DMS79 treated with DMSO at 0.1 percent for 48 hours (cell line): ENCODE measurements at regions not wholly inside any gene's neighbourhood (a gene's known extent, or its start where the extent isn't known, plus 50 kb on each side); places are given as distances from the start of the nearest gene placed in this dataset.
"Not testable (repeated sequence)": the region's sequence is repeated elsewhere in the genome, so short reads cannot be mapped to it uniquely, and the experiment has no call there.

Experiments used
- DNase-seq: peaks from one replicate; lab custom pipeline; 2025; lab: John Stamatoyannopoulos, UW

DNA sequence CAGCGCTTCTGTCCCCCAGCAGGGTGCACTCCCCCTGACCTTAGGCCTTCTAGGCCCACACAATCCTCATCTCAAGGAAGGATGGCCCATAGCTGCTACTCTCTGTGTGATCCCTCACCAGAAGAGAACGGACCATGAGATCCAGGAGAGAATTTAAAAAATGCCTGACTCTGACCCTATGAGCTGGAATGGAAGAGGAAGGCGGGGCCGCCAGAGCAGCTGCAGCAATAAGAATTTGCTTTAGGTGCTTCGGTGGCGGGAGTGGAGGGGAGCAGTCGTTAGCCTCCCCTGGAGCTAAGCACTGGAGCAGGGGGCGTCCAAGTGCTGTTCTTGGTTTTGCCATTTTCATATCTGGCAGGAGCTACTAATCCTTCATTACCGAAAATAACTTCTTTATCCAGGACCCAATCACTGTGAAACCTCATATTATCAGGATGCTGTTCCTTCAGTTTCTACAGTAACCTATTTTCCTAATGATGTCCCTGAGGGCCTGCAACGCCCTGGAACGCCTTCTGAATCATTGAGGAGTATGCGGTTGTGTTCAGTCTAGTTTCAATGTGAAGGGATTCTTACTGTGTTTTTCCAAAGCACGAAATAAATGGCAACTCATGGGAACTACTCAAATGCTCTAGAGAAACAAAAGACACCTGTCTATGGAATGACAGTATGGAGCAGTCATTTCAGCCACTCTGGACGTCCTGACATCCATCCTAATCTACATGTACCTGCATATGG, 105.1 kb upstream of the SIX2 start:
- no peak for DNase-seq

DNA sequence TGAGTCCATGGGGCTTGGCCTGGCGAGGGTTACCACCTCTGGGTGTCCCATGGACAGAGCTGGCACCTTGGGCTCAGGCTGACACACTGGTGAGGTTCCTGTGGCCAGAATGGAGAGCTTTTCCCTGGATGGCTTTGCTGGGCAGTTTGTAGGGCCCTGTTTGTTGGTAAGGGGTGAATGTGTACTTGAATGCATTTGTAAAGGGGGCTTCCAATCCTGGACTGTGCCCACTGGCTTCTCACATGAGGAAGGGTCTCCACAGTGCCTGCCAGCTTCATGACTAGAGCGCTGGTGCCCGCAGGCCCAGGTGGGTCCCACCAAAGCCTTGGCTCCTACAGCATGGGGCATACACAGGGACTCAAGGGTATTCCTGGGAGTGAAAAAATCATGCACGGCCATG, 103.5 kb upstream of the SIX2 start:
- no peak for DNase-seq

DNA sequence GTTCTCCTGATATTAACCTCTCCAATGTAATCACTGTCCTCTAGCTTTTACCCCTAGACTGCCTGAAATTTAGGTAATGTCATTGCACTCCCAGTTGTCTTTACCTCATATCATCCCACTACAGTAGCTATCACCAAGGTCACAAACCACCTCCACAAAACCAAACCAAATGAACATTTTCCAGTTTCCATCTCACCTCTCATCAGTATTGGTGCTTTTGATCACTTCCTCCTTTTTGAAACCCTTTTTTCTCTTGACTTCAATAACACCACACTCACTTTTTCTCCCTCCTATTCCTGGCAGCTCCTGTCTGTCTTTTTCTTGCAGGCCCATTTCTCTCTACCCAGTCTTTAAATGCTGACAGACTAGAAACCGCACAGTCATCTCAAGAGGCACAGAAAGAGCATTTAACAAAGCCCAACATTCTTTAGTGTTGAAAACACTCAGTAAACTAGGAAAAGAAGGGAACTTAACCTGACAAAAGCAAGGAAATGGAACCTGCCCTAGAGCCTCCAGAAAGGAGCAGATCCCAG, 95.9 kb upstream of the SIX2 start:
- no peak for DNase-seq

DNA sequence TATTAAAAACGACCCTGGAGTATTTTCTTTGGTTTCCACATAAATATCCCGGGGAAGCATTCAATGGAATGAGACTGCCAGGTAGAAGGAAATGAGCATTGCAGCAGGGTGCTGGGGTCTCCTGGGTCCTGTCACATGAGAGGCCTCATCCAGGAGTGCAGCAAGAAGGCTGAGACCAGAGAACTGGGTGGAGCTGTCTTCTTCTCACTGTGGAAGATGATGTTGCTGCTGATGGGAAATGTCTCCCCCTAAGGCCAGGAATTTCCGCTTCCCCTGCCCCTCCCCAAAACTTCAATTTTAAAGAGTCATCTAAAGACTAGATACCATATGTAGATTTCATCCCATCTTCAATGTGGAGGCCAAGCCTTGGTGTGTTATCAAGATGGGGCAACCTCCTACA, 95.2 kb upstream of the SIX2 start:
- DNase-seq: no peak

- DNase-seq: no peak
Observed at GRCh38 chr2:45103351-45104345, 94.4 kb upstream of the SIX2 start.

GRCh38 chr2:45102579-45103117, 93.4 kb upstream of the SIX2 start:
- no peak for DNase-seq

- DNase-seq: no peak
Observed at GRCh38 chr2:45102141-45102540, 92.9 kb upstream of the SIX2 start.

- DNase-seq: no peak
Observed at GRCh38 chr2:45096996-45097395, 87.7 kb upstream of the SIX2 start.

GRCh38 chr2:45096038-45096437, 86.8 kb upstream of the SIX2 start:
- DNase-seq: not testable (repeated sequence)

DNA sequence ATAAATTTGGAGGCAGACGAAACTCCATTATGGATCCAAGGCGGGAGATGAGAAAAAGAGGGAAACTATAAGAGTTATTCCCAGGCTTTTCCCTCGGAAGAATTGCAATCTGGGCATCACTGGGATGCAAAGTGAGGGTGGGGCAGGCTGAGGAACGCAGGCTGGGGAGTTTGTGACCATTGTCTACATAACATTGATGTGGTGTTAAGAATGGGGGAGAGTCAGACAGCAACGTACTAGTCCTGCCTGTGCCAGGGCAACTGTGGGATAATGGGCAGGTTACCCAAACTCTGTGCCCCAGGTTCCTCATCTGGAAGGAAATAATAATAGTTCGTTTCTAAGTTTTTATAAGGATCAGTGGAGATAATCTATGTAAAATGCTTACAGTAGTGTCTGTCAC, 84.4 kb upstream of the SIX2 start:
- DNase-seq: no peak

DNA sequence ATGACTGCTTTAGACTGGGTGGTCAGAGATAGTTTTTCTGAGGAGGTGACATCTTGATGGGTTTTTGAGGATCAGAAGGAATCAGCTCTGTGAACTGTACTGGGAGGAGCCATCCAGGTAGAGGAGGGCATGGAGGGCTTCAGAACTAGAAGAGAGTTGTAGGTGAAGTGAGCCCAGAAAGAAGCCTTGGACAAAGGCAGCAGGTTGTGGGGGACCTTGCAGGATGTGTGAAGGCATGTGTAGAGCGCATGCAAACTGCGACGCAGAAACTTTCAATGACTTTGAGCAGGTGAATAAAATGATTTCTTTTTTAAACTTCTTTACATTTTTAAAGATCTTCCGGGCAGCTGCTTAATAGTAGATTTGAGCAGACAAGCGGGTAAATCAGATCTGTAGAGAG, 83.9 kb upstream of the SIX2 start:
- no peak for DNase-seq

DNA sequence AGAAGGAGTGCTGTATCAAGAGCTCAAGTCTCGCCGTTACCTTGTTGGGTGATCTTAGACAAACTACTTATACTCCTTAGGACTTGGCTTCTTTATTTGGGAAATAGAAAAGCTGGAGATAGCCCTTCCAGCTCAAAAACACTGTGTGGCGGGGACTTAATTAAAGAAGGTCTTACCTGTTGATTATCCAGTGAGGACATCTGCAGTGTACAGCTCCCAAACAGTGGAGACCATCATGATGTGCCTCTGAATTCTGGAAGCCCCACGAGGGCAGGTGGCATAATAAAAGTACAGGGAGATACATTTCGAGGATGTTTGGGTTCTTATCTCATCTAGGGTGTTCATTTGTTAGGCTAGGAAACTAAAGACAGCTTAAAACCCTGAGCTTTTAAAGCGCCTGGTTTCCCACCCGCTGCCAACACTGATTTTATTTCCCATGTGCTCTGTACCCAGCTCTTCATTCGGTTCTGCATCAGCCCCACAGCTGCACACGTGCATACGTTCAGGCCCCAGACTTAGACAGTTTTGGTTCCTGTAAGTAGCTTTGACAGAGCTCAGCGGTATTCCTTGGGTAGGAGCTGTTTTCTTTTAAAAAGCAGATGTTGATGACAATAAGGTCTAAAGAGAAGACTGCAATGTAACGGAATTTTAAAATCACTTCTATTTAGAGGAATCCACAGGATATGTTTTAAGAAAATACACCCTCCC, 80.5 kb upstream of the SIX2 start:
- DNase-seq: no peak

GRCh38 chr2:45085487-45085886, 76.2 kb upstream of the SIX2 start:
- DNase-seq: no peak

GRCh38 chr2:45084361-45085020, 75.2 kb upstream of the SIX2 start:
- no peak for DNase-seq

GRCh38 chr2:45083175-45083574, 73.9 kb upstream of the SIX2 start:
- DNase-seq: no peak

DNA sequence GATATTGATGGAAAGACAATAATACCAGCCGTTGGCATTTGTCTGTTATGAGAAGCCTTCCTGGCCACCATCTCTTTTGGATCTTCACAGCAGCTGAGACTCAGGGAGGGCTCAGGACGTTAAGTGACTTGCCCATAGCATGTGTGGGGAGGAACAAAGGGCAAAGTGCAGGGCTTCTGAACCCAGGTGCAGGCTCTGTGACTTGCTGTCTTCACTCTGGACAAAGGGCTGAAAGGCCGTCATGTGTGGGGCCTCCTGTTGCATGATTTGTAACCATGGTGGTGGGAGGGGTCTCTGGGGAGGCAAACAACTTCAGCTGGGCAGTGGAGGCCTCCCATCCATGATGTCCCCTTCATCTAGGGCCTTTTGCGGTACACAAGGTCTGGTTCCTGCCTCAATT, 65.5 kb upstream of the SIX2 start:
- no peak for DNase-seq

- DNase-seq: no peak
Observed at GRCh38 chr2:45072862-45073237, 63.6 kb upstream of the SIX2 start.

GRCh38 chr2:45072064-45072861, 63.0 kb upstream of the SIX2 start:
- DNase-seq: no peak

DNA sequence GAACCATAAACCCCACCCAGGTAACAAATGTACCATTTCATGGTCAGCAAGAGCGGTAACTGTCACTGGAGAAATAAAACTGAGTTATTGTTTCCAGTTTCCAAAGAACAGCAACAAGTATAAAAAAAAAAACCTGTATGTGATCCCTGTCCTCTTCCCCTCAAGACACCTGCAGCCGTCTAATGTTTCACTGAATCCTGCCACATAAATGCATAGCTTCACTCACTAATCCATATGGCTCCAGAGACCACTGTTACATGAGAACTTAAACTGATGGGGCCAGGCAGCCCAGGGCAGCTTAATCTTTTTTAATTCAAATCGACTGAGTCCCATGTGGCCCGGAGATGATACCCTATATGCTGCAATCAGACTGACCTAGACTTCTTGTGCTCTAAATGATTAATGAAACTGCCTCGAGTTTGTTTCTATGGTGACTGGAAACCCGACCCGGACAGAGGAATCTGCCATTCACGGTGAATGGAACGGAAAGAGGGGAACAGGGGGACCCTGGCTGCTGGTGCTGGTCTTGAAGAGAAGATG, 60.9 kb upstream of the SIX2 start:
- DNase-seq: no peak

DNA sequence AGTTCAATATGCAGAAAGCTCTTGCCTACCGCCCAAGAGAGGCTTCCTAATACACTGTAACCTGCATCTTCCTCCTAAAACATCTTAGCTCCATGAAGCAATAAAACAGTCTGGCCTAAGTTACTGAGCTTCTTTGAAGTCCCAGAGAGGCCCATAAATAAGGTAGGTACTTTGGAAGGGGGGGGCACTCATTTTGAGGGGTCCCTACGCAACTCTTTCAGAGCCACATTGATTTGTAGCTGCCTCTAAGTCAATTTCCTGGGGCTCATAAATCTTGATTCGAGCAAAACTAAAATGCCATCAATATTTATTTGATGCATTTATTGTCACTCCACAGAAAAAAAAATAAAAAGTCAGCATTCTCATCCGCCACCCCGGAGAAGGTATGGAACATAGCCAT, 60.4 kb upstream of the SIX2 start:
- DNase-seq: no peak
